DMS 273 (cell line): ENCODE measurements at regions not wholly inside any gene's neighbourhood (a gene's known extent, or its start where the extent isn't known, plus 50 kb on each side); places are given as distances from the start of the nearest gene placed in this dataset.

Experiments used
- DNase-seq: peaks from one replicate; lab custom pipeline; 2025; ENCODE audit not compliant: unreplicated experiment; lab: John Stamatoyannopoulos, UW

DNA sequence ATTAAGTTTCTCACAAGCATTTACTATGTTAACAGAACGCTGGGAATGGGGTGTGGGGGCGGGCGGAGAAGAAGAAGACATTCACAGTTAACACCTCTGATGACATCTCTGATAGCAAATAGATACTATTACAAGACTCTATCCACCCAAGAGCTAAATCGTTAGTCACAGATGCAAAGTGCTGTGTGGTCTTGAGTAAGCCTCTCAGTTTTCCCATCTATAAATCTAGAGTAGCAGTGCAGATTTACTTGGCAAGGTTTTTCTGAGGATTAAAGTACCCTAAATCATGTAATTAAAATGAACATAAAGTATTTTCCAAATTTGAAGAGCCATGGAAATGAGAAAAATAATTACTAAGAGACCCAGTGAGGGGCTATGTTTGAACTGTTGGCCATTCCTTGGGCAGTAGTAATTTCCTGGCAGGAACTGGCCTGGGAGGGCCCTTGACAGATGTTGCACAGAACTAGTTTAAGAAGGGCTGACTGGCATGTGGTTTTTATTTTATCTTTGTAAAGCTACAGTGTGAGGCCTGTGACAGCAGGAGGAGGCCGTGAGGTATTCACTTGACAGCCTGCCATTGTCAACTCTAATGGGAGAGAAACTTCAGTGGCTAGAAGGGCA lies 58.7 kb upstream of the APOBEC4 start:
- DNase-seq, result peak; percentile 92

DNA sequence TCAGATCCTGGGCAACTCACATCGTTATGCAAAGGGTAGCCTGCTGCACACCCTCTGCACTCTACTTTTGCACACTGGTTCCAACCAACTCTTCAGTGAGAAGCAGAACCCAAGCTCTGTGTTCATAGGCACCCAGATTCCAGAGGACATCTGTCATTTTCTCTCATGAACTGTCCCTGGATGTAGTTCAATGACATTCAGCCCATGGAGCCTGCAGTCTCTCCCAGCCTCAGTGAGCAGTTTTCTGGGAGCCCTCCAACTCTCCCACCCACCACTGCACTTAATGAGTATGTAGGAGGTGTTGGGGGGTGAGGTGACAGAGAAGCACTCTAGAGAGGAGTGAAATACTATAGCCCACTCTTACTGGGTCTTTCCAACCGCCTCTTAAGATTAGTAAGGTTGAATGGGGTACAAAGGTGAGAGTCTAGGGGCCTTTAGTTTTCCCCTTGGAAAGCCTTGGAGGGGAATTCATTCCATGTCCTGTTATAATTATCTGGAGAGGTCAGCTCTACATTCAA lies 58.1 kb upstream of the APOBEC4 start:
- DNase-seq, result no peak

DNA sequence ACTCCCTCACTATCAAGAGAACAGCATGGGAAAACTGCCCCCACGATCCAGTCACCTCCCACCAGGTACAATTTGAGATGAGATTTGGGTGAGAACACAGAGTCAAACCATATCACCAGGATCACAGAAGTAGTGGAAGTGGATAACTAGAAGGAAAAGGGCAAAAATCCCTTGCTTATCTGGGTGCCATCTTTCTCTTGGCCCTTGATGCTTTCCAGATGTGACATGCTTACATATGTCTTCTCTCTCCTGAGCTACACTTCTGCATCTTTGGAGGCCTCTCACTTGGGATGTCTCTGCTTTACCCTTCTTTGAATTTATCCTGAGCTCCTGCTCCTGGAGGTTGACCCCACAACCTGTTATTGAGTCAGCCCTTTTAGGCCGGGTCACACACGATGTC lies 57.6 kb upstream of the APOBEC4 start:
- DNase-seq, result no peak

DNA sequence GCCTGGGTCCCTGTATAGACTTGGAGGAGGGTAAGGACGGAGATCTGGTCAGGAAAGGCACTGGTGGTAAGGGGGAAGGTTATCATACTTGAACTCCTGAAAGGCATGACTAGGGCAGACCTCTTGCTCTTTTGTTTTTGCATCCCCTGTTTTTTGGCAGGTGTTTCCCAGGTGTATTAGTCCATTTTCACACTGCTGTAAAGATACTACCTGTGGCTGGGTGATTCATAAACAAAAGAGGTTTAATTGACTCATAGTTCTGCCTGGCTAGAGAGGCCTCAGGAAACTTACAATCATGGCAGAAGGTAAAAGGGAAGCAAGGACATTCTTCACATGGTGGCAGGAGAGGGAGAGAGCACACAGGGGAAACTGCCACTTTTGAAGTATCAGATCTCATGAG lies 57.2 kb upstream of the APOBEC4 start:
- DNase-seq, result no peak

DNA sequence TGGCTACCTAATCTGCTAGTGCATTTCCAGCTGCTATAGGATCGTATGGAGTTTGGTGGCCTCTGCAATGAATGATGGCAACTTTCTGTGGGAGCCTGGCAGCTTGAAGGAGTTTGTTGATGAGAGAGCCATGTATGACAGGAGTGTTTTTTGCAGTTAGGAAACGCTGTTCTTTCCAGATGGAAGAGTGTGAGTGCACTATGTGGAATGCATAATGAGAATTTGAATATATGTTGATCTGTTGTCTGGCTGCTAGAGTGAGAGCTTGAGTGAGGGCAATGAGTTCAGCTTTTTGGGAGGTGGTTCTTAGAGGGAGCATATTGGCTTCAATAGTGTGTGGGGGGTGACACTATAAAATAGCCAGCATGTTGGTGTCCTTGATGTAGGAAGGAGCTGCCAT lies 51.0 kb upstream of the APOBEC4 start:
- DNase-seq, result no peak
